Gastroesophageal sphincter (tissue), 3 donors: ENCODE measurements at regions not wholly inside any gene's neighbourhood (a gene's known extent, or its start where the extent isn't known, plus 50 kb on each side); places are given as distances from the start of the nearest gene placed in this dataset.

Source experiments
- CTCF ChIP-seq, 4 experiments: fragments of 200-600 bp in 2 of 4; fragments of 450-650 bp in 2 of 4; sonication (generic) in 1 of 4; IDR thresholded peaks; one replicate each; pipeline ENCODE4 v1.5.1; 2017 to 2019; ENCODE audit warnings: antibody characterized with exemption in 4 of 4, mild to moderate bottlenecking in 2 of 4, moderate library complexity in 2 of 4
- POLR2A ChIP-seq, 2 donors: fragments of 450-650 bp; IDR thresholded peaks; one replicate each; pipeline ENCODE4 v1.6.1; 2017; ENCODE audit warnings: antibody characterized with exemption in 2 of 2, mild to moderate bottlenecking in 2 of 2, moderate library complexity in 1 of 2
- POLR2AphosphoS5 ChIP-seq: sonication (generic); formaldehyde crosslinking; IDR thresholded peaks from one replicate; pipeline ENCODE4 v1.6.1; 2017; ENCODE audit warnings: antibody characterized with exemption

- no peak for TF ChIP-seq CTCF (IDR thresholded peaks at IDR 0.05)
- TF ChIP-seq POLR2AphosphoS5 = no peak
- TF ChIP-seq POLR2A (IDR thresholded peaks at IDR 0.05) = no peak
Observed at GRCh38 chr11:92854952-92855351, 114.5 kb upstream of the MTNR1B start.
